Nephron (organoid): ENCODE measurements at regions not wholly inside any gene's neighbourhood (a gene's known extent, or its start where the extent isn't known, plus 50 kb on each side); places are given as distances from the start of the nearest gene placed in this dataset.
A peak's percentile ranks its signal among the peaks of the same experiment; 100 is the strongest.

Experiments
- H3K27ac Mint-ChIP-seq, 3 experiments: 2 replicates each; pipeline ENCODE4 v1.8.0; 2020; ENCODE audit warnings: mixed read lengths in 3 of 3, mild to moderate bottlenecking in 2 of 3, moderate library complexity in 1 of 3
- H3K27me3 Mint-ChIP-seq: 2 replicates; pipeline ENCODE4 v1.8.0; 2021; ENCODE audit warnings: low read depth, mild to moderate bottlenecking, moderate library complexity, mixed read lengths
- H3K36me3 Mint-ChIP-seq: 2 replicates; pipeline ENCODE4 v1.8.0; 2020; ENCODE audit warnings: low read depth, mixed read lengths
- H3K4me1 Mint-ChIP-seq: 2 replicates; pipeline ENCODE4 v1.8.0; 2020; ENCODE audit warnings: mixed read lengths
- H3K4me3 Mint-ChIP-seq, 3 experiments: 2 replicates each; pipeline ENCODE4 v1.8.0; 2020; ENCODE audit warnings: mild to moderate bottlenecking in 3 of 3, mixed read lengths in 3 of 3, moderate library complexity in 2 of 3
- H3K9me3 Mint-ChIP-seq: 2 replicates; pipeline ENCODE4 v1.8.0; 2020; ENCODE audit warnings: mixed read lengths
- TF ChIP-seq, protein P1 (sequence below), 3 experiments: fragments of 200-600 bp; sonication (generic); IDR thresholded peaks; one replicate each; pipeline ENCODE4 v1.5.0; 2021; ENCODE audit warnings: antibody characterized with exemption in 3 of 3; ENCODE audit not compliant: unreplicated experiment in 3 of 3

DNA sequence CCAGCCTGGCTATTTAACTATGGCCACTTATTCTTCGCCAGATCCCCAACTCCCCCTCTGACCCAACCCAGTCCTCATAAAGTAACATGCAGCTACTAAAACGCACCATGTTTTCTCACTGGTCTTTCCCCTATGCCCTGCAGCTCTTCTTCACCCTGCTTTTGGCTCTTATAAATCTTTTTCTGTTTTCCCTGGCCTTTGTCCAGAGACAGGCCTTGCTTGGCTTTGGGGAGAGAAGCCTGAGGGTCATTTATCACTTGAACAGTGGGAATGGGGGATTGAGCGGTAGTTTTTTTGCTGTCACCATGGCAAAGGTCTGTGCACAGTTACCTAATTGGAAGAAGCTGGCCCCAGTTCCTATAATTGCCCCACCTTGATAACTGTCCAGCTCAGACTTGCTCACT is 202.9 kb upstream of the NT5C1B start:
- Mint-ChIP-seq H3K4me1 (peaks cover 51% of the 10 kb centered on the region), H3K27me3 (no peaks in the 10 kb centered on the region), H3K9me3 (no peaks in the 10 kb centered on the region), H3K27ac (peak overlapping the region; percentile 87 to 94 (median 93)), H3K4me3 (peak overlapping the region in 2 of 3 experiments; percentile 0 to 3), H3K36me3 (no peaks in the 10 kb centered on the region)
- TF ChIP-seq, protein P1, sequence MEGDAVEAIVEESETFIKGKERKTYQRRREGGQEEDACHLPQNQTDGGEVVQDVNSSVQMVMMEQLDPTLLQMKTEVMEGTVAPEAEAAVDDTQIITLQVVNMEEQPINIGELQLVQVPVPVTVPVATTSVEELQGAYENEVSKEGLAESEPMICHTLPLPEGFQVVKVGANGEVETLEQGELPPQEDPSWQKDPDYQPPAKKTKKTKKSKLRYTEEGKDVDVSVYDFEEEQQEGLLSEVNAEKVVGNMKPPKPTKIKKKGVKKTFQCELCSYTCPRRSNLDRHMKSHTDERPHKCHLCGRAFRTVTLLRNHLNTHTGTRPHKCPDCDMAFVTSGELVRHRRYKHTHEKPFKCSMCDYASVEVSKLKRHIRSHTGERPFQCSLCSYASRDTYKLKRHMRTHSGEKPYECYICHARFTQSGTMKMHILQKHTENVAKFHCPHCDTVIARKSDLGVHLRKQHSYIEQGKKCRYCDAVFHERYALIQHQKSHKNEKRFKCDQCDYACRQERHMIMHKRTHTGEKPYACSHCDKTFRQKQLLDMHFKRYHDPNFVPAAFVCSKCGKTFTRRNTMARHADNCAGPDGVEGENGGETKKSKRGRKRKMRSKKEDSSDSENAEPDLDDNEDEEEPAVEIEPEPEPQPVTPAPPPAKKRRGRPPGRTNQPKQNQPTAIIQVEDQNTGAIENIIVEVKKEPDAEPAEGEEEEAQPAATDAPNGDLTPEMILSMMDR (IDR thresholded peaks at IDR 0.05; ENCODE audit: unreplicated experiment in 3 of 3): no peak

DNA sequence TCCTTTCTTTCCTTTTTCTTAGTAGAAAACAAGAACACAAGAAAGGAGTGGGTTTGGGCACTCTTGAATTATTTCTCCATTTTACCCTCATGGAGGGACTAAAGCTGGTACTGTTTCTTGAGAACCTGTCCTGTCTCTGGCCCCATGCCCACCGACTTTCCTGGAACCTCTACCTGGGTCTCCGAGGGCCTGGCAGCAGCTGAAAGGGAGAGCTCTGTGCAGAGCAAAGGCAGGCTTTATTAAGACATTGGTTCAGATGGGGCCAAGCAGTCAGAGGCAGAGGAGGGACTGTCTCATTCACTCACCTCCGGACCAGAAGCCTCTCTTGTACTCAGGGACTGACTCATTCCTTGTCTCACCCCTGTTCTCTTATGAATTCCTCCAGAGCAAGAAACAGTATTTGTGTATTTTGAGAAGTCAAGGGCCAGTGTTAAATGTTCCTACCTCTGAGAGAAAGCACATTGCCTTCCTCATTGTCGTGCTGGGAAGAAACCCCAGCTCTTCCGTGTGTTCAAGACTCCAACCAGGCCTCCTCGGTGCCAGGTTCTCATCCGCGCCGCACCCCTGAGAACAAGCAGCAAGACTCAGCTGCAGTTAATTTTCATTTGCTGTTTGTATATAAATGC is 201.9 kb upstream of the NT5C1B start:
- Mint-ChIP-seq H3K27me3 (no peaks in the 10 kb centered on the region), H3K4me1 (peaks cover 51% of the 10 kb centered on the region), H3K4me3 (no peak overlapping the region), H3K27ac (peak overlapping the region; percentile 87 to 94 (median 93)), H3K36me3 (peaks cover 2% of the 10 kb centered on the region), H3K9me3 (no peaks in the 10 kb centered on the region)
- TF ChIP-seq, protein P1 (IDR thresholded peaks at IDR 0.05; ENCODE audit: unreplicated experiment in 3 of 3): no peak

DNA sequence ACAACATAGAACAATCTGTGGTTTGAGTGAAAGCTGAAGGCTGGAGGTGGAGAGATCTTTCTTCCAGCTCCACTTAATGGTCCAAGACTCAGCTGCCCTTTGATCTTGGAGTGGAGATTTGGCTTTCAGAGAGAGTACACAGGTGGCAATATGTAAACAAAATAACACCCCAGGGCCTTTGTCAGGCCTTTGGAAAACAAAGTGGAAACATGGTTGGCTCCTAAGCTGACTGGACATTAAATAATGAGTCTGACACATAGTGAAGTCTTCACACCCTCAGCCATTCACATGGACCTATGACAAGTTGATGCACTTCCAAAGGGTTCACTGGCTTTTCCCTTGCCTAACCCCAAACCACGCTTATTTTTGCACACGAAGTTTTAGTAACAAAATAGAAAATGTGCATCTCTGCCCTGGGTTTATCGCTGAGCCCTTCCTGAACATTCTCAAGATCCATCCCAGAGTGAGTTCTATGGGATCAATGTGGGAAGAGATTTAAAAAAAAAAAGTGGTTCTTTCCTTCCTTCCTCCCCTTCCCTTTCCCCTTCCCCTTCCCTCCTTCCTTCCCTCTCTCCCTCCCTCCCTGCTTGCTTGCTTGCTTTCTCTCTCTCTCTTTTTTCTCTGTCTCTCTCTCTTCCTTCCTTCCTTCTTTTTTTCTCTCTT is 201.3 kb upstream of the NT5C1B start:
- TF ChIP-seq, protein P1 (IDR thresholded peaks at IDR 0.05; ENCODE audit: unreplicated experiment in 3 of 3): no peak
- Mint-ChIP-seq H3K4me3 (no peak overlapping the region), H3K27ac (peak overlapping the region; percentile 87 to 94 (median 93)), H3K9me3 (peaks cover 5% of the 10 kb centered on the region), H3K4me1 (peaks cover 45% of the 10 kb centered on the region), H3K27me3 (no peaks in the 10 kb centered on the region), H3K36me3 (peaks cover 5% of the 10 kb centered on the region)

DNA sequence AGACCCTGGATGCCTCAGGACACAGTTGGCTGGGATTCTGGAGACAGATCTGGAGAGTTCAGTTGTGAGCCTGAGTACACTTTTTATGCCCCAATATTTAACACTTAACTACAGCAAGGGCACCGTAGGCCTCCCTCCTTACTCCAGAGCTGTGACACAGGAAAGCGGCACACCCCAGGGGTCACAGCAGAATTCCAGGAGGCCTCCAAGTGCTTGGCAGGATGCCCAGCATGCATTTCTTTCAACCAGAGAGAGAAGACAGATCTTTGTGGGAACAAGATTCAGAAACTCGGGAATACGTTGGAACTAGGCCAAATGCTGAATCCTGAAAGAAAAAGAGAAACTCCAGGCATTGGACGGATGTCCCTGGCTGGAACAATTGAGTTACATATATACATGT is 199.2 kb upstream of the NT5C1B start:
- no peaks in the 10 kb centered on the region for H3K27me3 Mint-ChIP-seq
- H3K4me3 Mint-ChIP-seq: peak overlapping the region in 1 of 3 experiments; percentile 26
- peaks cover 16% of the 10 kb centered on the region for H3K36me3 Mint-ChIP-seq
- TF ChIP-seq, protein P1 (IDR thresholded peaks at IDR 0.05; ENCODE audit: unreplicated experiment in 3 of 3): no peak
- H3K4me1 Mint-ChIP-seq: peaks cover 38% of the 10 kb centered on the region
- H3K9me3 Mint-ChIP-seq: peaks cover 19% of the 10 kb centered on the region
- H3K27ac Mint-ChIP-seq: peak overlapping the region; percentile 90 to 97 (median 92)

DNA sequence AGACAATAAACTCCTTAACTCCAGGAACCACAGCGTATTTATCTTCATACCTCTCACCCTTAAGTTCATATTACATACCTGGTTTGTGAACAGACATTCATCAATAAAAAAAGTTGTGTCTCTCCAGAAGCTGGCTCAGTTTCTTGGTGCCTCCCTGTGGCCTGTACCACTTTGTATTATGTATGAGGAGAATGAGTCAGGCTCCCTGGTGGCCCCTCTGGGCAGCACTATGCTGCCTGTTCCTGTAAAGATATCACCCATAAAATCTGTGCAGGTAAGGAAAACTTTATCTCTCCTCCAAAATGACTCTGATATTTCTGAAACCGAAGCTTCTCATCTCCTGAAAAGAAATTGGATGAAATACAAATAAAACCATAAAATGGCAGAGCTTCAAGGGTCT is 198.4 kb upstream of the NT5C1B start:
- TF ChIP-seq, protein P1 (IDR thresholded peaks at IDR 0.05; ENCODE audit: unreplicated experiment in 3 of 3): no peak
- H3K4me3 Mint-ChIP-seq: no peak overlapping the region
- peaks cover 30% of the 10 kb centered on the region for H3K4me1 Mint-ChIP-seq
- peak overlapping the region; percentile 26 to 97 (median 92) for H3K27ac Mint-ChIP-seq
- H3K9me3 Mint-ChIP-seq: peaks cover 19% of the 10 kb centered on the region
- H3K27me3 Mint-ChIP-seq: no peaks in the 10 kb centered on the region
- H3K36me3 Mint-ChIP-seq: peaks cover 16% of the 10 kb centered on the region

DNA sequence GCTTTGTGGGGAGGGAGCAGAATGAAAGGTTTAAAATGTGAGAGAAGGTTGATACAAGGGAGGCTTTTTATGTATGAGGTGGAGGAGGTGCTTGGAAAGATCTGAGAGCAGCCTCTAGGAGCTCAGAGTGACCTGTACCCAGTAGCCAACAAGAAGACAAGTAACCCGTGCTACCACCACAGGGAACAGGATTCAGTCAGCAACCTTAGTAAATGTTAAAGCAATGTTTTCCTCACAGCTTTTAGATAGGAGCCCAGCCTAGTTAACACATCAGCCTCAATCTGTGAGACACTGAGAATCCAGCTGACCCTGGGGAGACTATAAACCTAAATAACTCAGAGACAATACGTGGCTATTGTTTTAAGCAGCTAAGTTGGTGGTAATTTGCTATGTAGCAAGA is 194.9 kb upstream of the NT5C1B start:
- TF ChIP-seq, protein P1 (IDR thresholded peaks at IDR 0.05; ENCODE audit: unreplicated experiment in 3 of 3): no peak
- no peak overlapping the region for H3K4me3 Mint-ChIP-seq
- peaks cover 16% of the 10 kb centered on the region for H3K36me3 Mint-ChIP-seq
- H3K9me3 Mint-ChIP-seq: peaks cover 19% of the 10 kb centered on the region
- H3K4me1 Mint-ChIP-seq: peaks cover 12% of the 10 kb centered on the region
- H3K27ac Mint-ChIP-seq: no peak overlapping the region
- no peaks in the 10 kb centered on the region for H3K27me3 Mint-ChIP-seq
